ENCODE measurements at regions not wholly inside any gene's neighbourhood (a gene's known extent, or its start where the extent isn't known, plus 50 kb on each side); places are given as distances from the start of the nearest gene placed in this dataset.

- TF ChIP-seq, protein P1, sequence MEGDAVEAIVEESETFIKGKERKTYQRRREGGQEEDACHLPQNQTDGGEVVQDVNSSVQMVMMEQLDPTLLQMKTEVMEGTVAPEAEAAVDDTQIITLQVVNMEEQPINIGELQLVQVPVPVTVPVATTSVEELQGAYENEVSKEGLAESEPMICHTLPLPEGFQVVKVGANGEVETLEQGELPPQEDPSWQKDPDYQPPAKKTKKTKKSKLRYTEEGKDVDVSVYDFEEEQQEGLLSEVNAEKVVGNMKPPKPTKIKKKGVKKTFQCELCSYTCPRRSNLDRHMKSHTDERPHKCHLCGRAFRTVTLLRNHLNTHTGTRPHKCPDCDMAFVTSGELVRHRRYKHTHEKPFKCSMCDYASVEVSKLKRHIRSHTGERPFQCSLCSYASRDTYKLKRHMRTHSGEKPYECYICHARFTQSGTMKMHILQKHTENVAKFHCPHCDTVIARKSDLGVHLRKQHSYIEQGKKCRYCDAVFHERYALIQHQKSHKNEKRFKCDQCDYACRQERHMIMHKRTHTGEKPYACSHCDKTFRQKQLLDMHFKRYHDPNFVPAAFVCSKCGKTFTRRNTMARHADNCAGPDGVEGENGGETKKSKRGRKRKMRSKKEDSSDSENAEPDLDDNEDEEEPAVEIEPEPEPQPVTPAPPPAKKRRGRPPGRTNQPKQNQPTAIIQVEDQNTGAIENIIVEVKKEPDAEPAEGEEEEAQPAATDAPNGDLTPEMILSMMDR (IDR thresholded peaks at IDR 0.05) = no peak
- no peak for TF ChIP-seq POLR2AphosphoS5 (IDR thresholded peaks at IDR 0.05)
- no peak for TF ChIP-seq POLR2A (IDR thresholded peaks at IDR 0.05)
These were observed 310.3 kb upstream of the DYNLRB2 start for GRCh38 chr16:80230328-80231120.
